ENCODE measurements at regions not wholly inside any gene's neighbourhood (a gene's known extent, or its start where the extent isn't known, plus 50 kb on each side); places are given as distances from the start of the nearest gene placed in this dataset.

- DNase-seq (ENCODE audit: extremely low read depth, low read depth) = no peak
Observed at GRCh38 chr14:51501746-51502145, 150.0 kb upstream of the FRMD6 start.

GRCh38 chr14:51504669-51505068 is 147.0 kb upstream of the FRMD6 start:
- no peak for DNase-seq (ENCODE audit: extremely low read depth, low read depth)

- DNase-seq (ENCODE audit: extremely low read depth, low read depth) = no peak
Observed at GRCh38 chr14:51507511-51507905, 144.2 kb upstream of the FRMD6 start.

GRCh38 chr14:51507906-51508511 is 143.7 kb upstream of the FRMD6 start:
- no peak for DNase-seq (ENCODE audit: extremely low read depth, low read depth)

- no peak for DNase-seq (ENCODE audit: extremely low read depth, low read depth)
Observed at GRCh38 chr14:51511265-51511664, 140.4 kb upstream of the FRMD6 start.

GRCh38 chr14:51512316-51512715 is 139.4 kb upstream of the FRMD6 start:
- no peak for DNase-seq (ENCODE audit: extremely low read depth, low read depth)

GRCh38 chr14:51513281-51513680 is 138.4 kb upstream of the FRMD6 start:
- no peak for DNase-seq (ENCODE audit: extremely low read depth, low read depth)

- no peak for DNase-seq (ENCODE audit: extremely low read depth, low read depth)
Observed at GRCh38 chr14:51513933-51514332, 137.8 kb upstream of the FRMD6 start.

- no peak for DNase-seq (ENCODE audit: extremely low read depth, low read depth)
Observed at GRCh38 chr14:51515611-51516010, 136.1 kb upstream of the FRMD6 start.

GRCh38 chr14:51516706-51517395 is 134.9 kb upstream of the FRMD6 start:
- DNase-seq (ENCODE audit: extremely low read depth, low read depth) = no peak

GRCh38 chr14:51518280-51518679 is 133.4 kb upstream of the FRMD6 start:
- DNase-seq (ENCODE audit: extremely low read depth, low read depth) = no peak

- DNase-seq (ENCODE audit: extremely low read depth, low read depth) = no peak
Observed at GRCh38 chr14:51518711-51519110, 133.0 kb upstream of the FRMD6 start.

GRCh38 chr14:51520087-51520486 is 131.6 kb upstream of the FRMD6 start:
- DNase-seq (ENCODE audit: extremely low read depth, low read depth) = no peak

GRCh38 chr14:51521764-51522163 is 129.9 kb upstream of the FRMD6 start:
- DNase-seq (ENCODE audit: extremely low read depth, low read depth) = no peak

GRCh38 chr14:51523243-51523642 is 128.5 kb upstream of the FRMD6 start:
- no peak for DNase-seq (ENCODE audit: extremely low read depth, low read depth)

- no peak for DNase-seq (ENCODE audit: extremely low read depth, low read depth)
Observed at GRCh38 chr14:51525739-51526138, 126.0 kb upstream of the FRMD6 start.

GRCh38 chr14:51527073-51527472 is 124.6 kb upstream of the FRMD6 start:
- no peak for DNase-seq (ENCODE audit: extremely low read depth, low read depth)

GRCh38 chr14:51529736-51530135 is 122.0 kb upstream of the FRMD6 start:
- no peak for DNase-seq (ENCODE audit: extremely low read depth, low read depth)

- no peak for DNase-seq (ENCODE audit: extremely low read depth, low read depth)
Observed at GRCh38 chr14:51533160-51533559, 118.5 kb upstream of the FRMD6 start.

GRCh38 chr14:51533872-51534553 is 117.7 kb upstream of the FRMD6 start:
- DNase-seq (ENCODE audit: extremely low read depth, low read depth) = no peak

- DNase-seq (ENCODE audit: extremely low read depth, low read depth) = no peak
Observed at GRCh38 chr14:51534610-51535011, 117.1 kb upstream of the FRMD6 start.

GRCh38 chr14:51535443-51536044 is 116.2 kb upstream of the FRMD6 start:
- no peak for DNase-seq (ENCODE audit: extremely low read depth, low read depth)
